Parathyroid adenoma (tissue), 2 donors: ENCODE measurements at regions not wholly inside any gene's neighbourhood (a gene's known extent, or its start where the extent isn't known, plus 50 kb on each side); places are given as distances from the start of the nearest gene placed in this dataset.
"Not testable (repeated sequence)": the region's sequence is repeated elsewhere in the genome, so short reads cannot be mapped to it uniquely, and the experiment has no call there.

Source experiments
- H2AFZ ChIP-seq: fragments of 300-600 bp; sonication (generic); one replicate; pipeline ENCODE4 v1.7.0; 2017; ENCODE audit warnings: antibody characterized with exemption, mild to moderate bottlenecking
- H3K27ac ChIP-seq: fragments of 300-600 bp; sonication (generic); one replicate; pipeline ENCODE4 v1.7.0; 2017
- H3K27me3 ChIP-seq: fragments of 300-600 bp; sonication (generic); one replicate; pipeline ENCODE4 v1.7.0; 2017; ENCODE audit warnings: low read length; ENCODE audit not compliant: control insufficient read depth, insufficient read depth
- H3K36me3 ChIP-seq: fragments of 300-600 bp; sonication (generic); one replicate; pipeline ENCODE4 v1.7.0; 2017; ENCODE audit warnings: low read length; ENCODE audit not compliant: control insufficient read depth, insufficient read depth
- H3K4me1 ChIP-seq: fragments of 300-600 bp; sonication (generic); one replicate; pipeline ENCODE4 v1.7.0; 2017; ENCODE audit warnings: control low read depth
- H3K4me2 ChIP-seq: fragments of 300-600 bp; sonication (generic); one replicate; pipeline ENCODE4 v1.7.0; 2017; ENCODE audit warnings: low read length
- H3K4me3 ChIP-seq: fragments of 300-600 bp; sonication (generic); one replicate; pipeline ENCODE4 v1.7.0; 2017; ENCODE audit warnings: low read depth, low read length
- H3K79me2 ChIP-seq: fragments of 300-600 bp; sonication (generic); one replicate; pipeline ENCODE4 v1.7.0; 2017; ENCODE audit warnings: control low read depth
- H3K9ac ChIP-seq: fragments of 300-600 bp; sonication (generic); one replicate; pipeline ENCODE4 v1.7.0; 2017; ENCODE audit warnings: mild to moderate bottlenecking
- H3K9me3 ChIP-seq: fragments of 300-600 bp; sonication (generic); one replicate; pipeline ENCODE4 v1.7.0; 2017; ENCODE audit warnings: low read length; ENCODE audit not compliant: control insufficient read depth
- CTCF ChIP-seq: fragments of 300-600 bp; sonication (generic); IDR thresholded peaks from one replicate; pipeline ENCODE4 v1.7.0; 2017; ENCODE audit warnings: antibody characterized with exemption, mild to moderate bottlenecking
- donor health status: primary hyperparathyroidism.

- Histone ChIP-seq H3K9me3 (no peaks in the 10 kb centered on the region), H3K27me3 (no peaks in the 10 kb centered on the region), H3K9ac (no peak overlapping the region), H3K4me2 (no peak overlapping the region), H3K27ac (no peak overlapping the region), H3K4me3 (no peak overlapping the region), H3K36me3 (no peaks in the 10 kb centered on the region), H3K79me2 (no peaks in the 10 kb centered on the region), H3K4me1 (no peaks in the 10 kb centered on the region), H2AFZ (no peak overlapping the region)
- TF ChIP-seq CTCF, result no peak
These were observed 115.5 kb upstream of the STARD4 start for GRCh38 chr5:111627862-111628261.

DNA sequence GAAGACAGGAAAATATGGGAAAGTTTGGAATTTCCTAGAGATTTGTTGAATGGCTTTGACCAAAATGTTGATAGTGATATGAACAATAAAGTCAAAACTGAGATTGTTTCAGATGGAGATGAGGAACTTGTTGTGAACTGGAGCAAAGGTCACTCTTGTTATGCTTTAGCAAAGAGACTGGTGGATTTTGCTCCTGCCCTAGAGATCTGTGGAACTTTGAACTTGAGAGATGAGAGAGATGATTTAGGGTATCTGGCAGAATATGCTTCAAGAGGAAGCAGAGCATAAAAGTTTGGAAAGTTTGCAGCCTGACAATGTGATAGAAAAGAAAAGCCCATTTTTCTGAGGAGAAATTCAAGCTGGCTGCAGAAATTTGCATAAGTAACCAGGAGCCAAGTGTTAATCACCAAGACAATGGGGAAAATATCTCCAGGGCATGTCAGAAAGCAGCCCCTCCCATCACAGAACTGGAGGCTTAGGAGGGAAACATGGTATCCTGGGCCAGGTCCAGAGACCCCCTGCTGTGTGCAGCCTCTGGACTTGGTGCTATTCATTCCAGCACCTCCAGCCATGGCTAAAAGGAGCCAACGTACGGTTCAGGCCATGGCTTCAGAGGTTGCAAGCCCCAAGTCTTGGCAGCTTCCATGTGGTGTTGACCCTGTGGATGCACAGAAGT is 114.3 kb upstream of the STARD4 start:
- Histone ChIP-seq H2AFZ (no peak overlapping the region), H3K4me1 (no peaks in the 10 kb centered on the region), H3K36me3 (no peaks in the 10 kb centered on the region), H3K9ac (no peak overlapping the region), H3K4me3 (no peak overlapping the region), H3K79me2 (no peaks in the 10 kb centered on the region), H3K4me2 (no peak overlapping the region), H3K9me3 (no peaks in the 10 kb centered on the region), H3K27me3 (no peaks in the 10 kb centered on the region), H3K27ac (no peak overlapping the region)
- no peak for TF ChIP-seq CTCF

DNA sequence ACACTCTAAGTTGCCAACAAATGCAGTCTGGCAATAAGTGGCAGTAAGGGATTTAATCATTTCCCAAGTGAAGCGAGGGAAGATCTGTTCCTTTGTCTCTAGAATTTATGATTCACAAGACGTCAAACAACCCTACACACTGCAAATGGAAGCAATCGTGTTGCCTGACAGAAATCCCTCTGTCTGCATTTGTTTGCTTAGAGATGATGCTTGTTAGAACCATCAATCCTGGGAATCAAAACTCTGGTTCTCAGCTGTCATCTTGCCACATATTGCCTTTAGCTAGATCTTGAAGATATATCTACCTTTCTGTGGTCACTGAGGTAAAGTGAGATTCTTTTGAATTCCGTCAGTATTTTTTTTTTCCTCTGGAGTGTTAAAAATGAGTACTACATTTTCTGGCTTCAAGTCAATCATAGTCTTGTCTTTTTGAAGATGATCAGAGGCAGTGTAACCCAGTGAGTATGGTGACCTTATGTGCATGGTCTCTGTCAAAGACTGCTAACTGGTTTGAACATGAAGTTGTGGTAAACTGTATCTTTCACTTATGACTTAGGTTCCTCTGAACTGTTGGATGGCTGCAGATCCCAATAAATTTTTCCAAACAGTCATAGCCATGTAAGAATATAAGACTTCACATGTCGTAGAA is 106.4 kb upstream of the STARD4 start:
- Histone ChIP-seq H3K27ac (no peak overlapping the region), H3K79me2 (no peaks in the 10 kb centered on the region), H3K4me3 (no peak overlapping the region), H3K4me1 (no peaks in the 10 kb centered on the region), H3K4me2 (no peak overlapping the region), H3K9ac (no peak overlapping the region), H3K9me3 (no peaks in the 10 kb centered on the region), H2AFZ (no peak overlapping the region), H3K27me3 (no peaks in the 10 kb centered on the region), H3K36me3 (no peaks in the 10 kb centered on the region)
- no peak for TF ChIP-seq CTCF

DNA sequence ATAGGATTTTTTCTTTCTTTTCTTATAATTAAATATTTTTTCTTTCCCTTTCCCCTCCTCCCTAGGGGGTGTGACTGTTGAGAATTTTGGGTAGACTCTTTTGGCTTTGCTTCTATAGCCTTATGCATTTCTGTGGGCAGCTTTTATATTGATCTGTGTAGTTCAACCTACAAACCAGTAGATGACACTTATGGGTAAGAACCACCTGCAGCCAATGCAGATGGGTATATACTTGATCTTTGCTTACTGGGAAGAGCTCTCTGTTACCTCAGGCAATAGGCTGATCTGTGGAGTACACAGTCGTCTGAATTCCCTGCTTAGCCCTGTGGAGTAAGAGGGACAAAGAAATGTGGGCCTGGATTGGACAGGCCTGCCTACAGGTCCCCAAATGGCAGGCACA is 102.7 kb upstream of the STARD4 start:
- TF ChIP-seq CTCF, result no peak
- H3K4me3 ChIP-seq, result no peak overlapping the region
- H2AFZ ChIP-seq, result no peak overlapping the region
- H3K9me3 ChIP-seq, result no peaks in the 10 kb centered on the region
- no peaks in the 10 kb centered on the region for H3K4me1 ChIP-seq
- H3K79me2 ChIP-seq, result no peaks in the 10 kb centered on the region
- H3K36me3 ChIP-seq, result no peaks in the 10 kb centered on the region
- no peak overlapping the region for H3K4me2 ChIP-seq
- no peaks in the 10 kb centered on the region for H3K27me3 ChIP-seq
- H3K27ac ChIP-seq, result no peak overlapping the region
- no peak overlapping the region for H3K9ac ChIP-seq

DNA sequence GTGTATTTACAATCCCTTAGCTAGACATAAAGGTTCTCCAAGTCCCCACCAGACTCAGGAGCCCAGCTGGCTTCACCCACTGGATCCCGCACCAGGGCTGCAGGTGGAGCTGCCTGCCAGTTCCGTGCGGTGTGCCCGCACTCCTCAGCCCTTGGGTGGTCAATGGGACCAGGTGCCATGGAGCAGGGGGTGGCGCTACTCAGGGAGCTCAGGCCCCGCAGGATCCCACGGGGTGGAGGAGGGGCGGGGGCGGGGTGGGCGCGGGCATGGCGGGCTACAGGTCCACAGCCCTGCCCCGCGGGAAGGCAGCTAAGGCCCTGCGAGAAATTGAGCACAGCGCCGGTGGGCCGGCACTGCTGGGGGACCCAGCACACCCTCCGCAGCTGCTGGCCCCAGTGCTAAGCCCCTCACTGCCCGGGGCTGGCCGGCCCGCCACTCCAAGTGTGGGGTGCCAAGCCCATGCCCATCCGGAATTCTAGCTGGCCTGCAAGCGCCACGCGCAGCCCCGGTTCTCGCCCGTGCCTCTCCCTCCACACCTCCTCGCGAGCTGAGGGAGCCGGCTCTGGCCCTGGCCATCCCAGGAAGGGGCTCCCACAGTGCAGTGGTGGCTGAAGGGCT is 99.8 kb upstream of the STARD4 start:
- H3K27ac ChIP-seq, H3K9ac ChIP-seq, H3K4me3 ChIP-seq: not testable (repeated sequence)

More for the DNA sequence above, 99.8 kb upstream of the STARD4 start:
- H3K4me2 ChIP-seq, H2AFZ ChIP-seq, H3K36me3 ChIP-seq, H3K4me1 ChIP-seq, H3K27me3 ChIP-seq, H3K79me2 ChIP-seq, H3K9me3 ChIP-seq: not testable (repeated sequence)
